K562 (cell line): ENCODE measurements at regions not wholly inside any gene's neighbourhood (a gene's known extent, or its start where the extent isn't known, plus 50 kb on each side); places are given as distances from the start of the nearest gene placed in this dataset.

ENCODE experiments used
- ATAC-seq: fragments of 200-7000 bp; cut with Tn5 transposase; 3 replicates; pipeline ENCODE4 v1.9.1; 2020; ENCODE audit warnings: moderate library complexity
- BruUV-seq: library from RNA; stranded (reverse); fragments of 400-500 nt; replicated peaks from 2 replicates; lab custom pipeline; 2021; lab: Mats Ljungman, UMichigan
- CTCF ChIA-PET: fragments of 300-600 bp; formaldehyde crosslinking; extraction: SDS; loops from one replicate; lab custom pipeline; 2021; ENCODE audit warnings: low intra/inter-chr PET ratio; lab: Yijun Ruan, JAX
- POLR2A ChIA-PET: fragments of 300-600, 350-650 bp; sonication (Branson Sonifier 250); formaldehyde crosslinking; extraction: SDS; loops from one replicate; lab custom pipeline; 2021; ENCODE audit warnings: antibody characterized with exemption, inconsistent platforms; lab: Yijun Ruan, JAX
- DNase-seq, 4 experiments: peaks; one replicate each; pipeline versions ENCODE4 v3.0.0 to v3.0.0-alpha.2; 2011 to 2018; ENCODE audit warnings: low spot score in 3 of 4, mixed read lengths in 3 of 4; ENCODE audit errors: extremely low read depth in 1 of 4
- FAIRE-seq: peaks from 2 replicates; lab custom pipeline; 2011; peaks lifted over from hg19 to GRCh38; lab: Jason Lieb, UNC
- H2AFZ ChIP-seq: 2 replicates; pipeline ENCODE4 v1.6.0; 2011; ENCODE audit warnings: low read depth, low read length, control low read depth, inconsistent platforms
- H3K27ac ChIP-seq: fragments of 200-600 bp; 3 replicates; pipeline ENCODE4 v1.8.0; 2011; ENCODE audit warnings: low read depth, mild to moderate bottlenecking, control low read depth, inconsistent platforms, low read length, moderate library complexity, mixed read lengths; ENCODE audit errors: extremely low read depth
- H3K27me3 ChIP-seq, 2 experiments: fragments of 300-600 bp in 1 of 2; 2 replicates in 1 of 2; 3 replicates in 1 of 2; pipeline versions ENCODE4 v1.6.0 to v1.8.0; 2011; ENCODE audit warnings: inconsistent platforms in 2 of 2, low read length in 2 of 2, mild to moderate bottlenecking in 1 of 2, mixed read lengths in 1 of 2, moderate library complexity in 1 of 2; ENCODE audit not compliant: control insufficient read depth in 2 of 2, insufficient read depth in 2 of 2
- H3K36me3 ChIP-seq: fragments of 300-600 bp; 3 replicates; pipeline ENCODE4 v1.8.0; 2011; ENCODE audit warnings: mild to moderate bottlenecking, low read length, inconsistent platforms; ENCODE audit not compliant: control insufficient read depth, insufficient read depth
- H3K4me1 ChIP-seq, 2 experiments: fragments of 200-600 bp in 1 of 2; replicated peaks in 1 of 2; 2 replicates in 1 of 2; 3 replicates in 1 of 2; pipeline versions ENCODE4 v1.5.1 to v1.8.0; 2011; ENCODE audit warnings: inconsistent platforms in 2 of 2, low read length in 2 of 2, mild to moderate bottlenecking in 1 of 2, mixed read lengths in 1 of 2, moderate library complexity in 1 of 2; ENCODE audit not compliant: control insufficient read depth in 2 of 2, insufficient read depth in 2 of 2
- H3K4me2 ChIP-seq: 2 replicates; pipeline ENCODE4 v1.6.1; 2011; ENCODE audit warnings: low read length, control low read depth, inconsistent platforms, mixed read lengths; ENCODE audit not compliant: insufficient read depth
- H3K4me3 ChIP-seq: fragments of 200-600 bp; sonication (generic), shearing (Covaris generic); 2 replicates; pipeline ENCODE4 v1.5.1; 2016; ENCODE audit warnings: control low read depth, inconsistent platforms
- H3K79me2 ChIP-seq: fragments of 200-600 bp; 3 replicates; pipeline ENCODE4 v1.8.0; 2011; ENCODE audit warnings: low read length, inconsistent platforms; ENCODE audit not compliant: control insufficient read depth, insufficient read depth
- H3K9ac ChIP-seq, 2 experiments: 2 replicates each; pipeline versions ENCODE4 v1.6.0 to v1.6.1; 2011; ENCODE audit warnings: low read depth in 2 of 2, low read length in 2 of 2, control low read depth in 1 of 2, inconsistent platforms in 1 of 2, mild to moderate bottlenecking in 1 of 2, mixed read lengths in 1 of 2; ENCODE audit not compliant: insufficient read depth in 1 of 2
- H3K9me1 ChIP-seq: one replicate; pipeline ENCODE4 v1.6.0; 2011; ENCODE audit warnings: inconsistent platforms, mild to moderate bottlenecking, low read length, moderate library complexity; ENCODE audit not compliant: control insufficient read depth, insufficient read depth
- H3K9me3 ChIP-seq: replicated peaks from 2 replicates; pipeline ENCODE4 v1.5.1; 2011; ENCODE audit warnings: low read depth, low read length, inconsistent platforms; ENCODE audit not compliant: control insufficient read depth, insufficient read depth
- H4K20me1 ChIP-seq: replicated peaks from 2 replicates; pipeline ENCODE4 v1.6.1; 2011; ENCODE audit warnings: low read length, inconsistent platforms, mixed read lengths; ENCODE audit not compliant: control insufficient read depth, insufficient read depth
- CCNT2 ChIP-seq: IDR thresholded peaks from 2 replicates; pipeline ENCODE4 v1.6.1; 2011; ENCODE audit warnings: borderline replicate concordance, low read depth, mild to moderate bottlenecking, moderate library complexity, mixed read lengths, low read length; ENCODE audit not compliant: insufficient read length; ENCODE audit errors: extremely low read depth
- CEBPG ChIP-seq, 3 experiments: fragments of 200-800 bp in 1 of 3; sonication (Bioruptor generic) in 1 of 3; sonication (generic) in 1 of 3; formaldehyde crosslinking in 1 of 3; IDR thresholded peaks in 2 of 3; conservative IDR thresholded peaks in 1 of 3; 2 replicates each; pipeline versions ENCODE4 v1.6.1 to v1.8.0; 2016 to 2022; ENCODE audit warnings: missing compliant biosample characterization in 2 of 3, missing genetic modification characterization in 2 of 3, mild to moderate bottlenecking in 1 of 3, missing genetic modification reagents in 1 of 3
- CHCHD3 ChIP-seq: fragments of 250-450 bp; sonication (Bioruptor Pico); IDR thresholded peaks from 2 replicates; pipeline ENCODE4 v2.1.2; 2022; ENCODE audit warnings: mild to moderate bottlenecking
- KLF1 ChIP-seq: fragments of 450-650 bp; IDR thresholded peaks from 2 replicates; pipeline ENCODE4 v1.6.1; 2016; ENCODE audit warnings: missing genetic modification characterization, missing compliant biosample characterization
- KLF13 ChIP-seq: fragments of 450-650 bp; IDR thresholded peaks from 2 replicates; pipeline ENCODE4 v1.6.1; 2016; ENCODE audit warnings: missing genetic modification characterization, low read depth, mild to moderate bottlenecking, missing compliant biosample characterization, moderate library complexity, borderline replicate concordance
- SRSF1 ChIP-seq: fragments of 200-400 bp; formaldehyde crosslinking; IDR thresholded peaks from 2 replicates; pipeline ENCODE4 v1.6.1; 2017; ENCODE audit warnings: mild to moderate bottlenecking, low read depth, low read length, moderate library complexity
- ZBTB49 ChIP-seq: sonication (generic); formaldehyde crosslinking; IDR thresholded peaks from 2 replicates; pipeline ENCODE4 v1.8.0; 2022; ENCODE audit warnings: missing genetic modification reagents, mild to moderate bottlenecking, borderline replicate concordance
- ZNF133 ChIP-seq: fragments of 250-450 bp; sonication (Bioruptor Pico); IDR thresholded peaks from 2 replicates; pipeline ENCODE4 v1.4.0; 2020; ENCODE audit warnings: mild to moderate bottlenecking
- ZNF311 ChIP-seq: fragments of 250-450 bp; sonication (Bioruptor Pico); IDR thresholded peaks from 2 replicates; pipeline ENCODE4 v1.4.0; 2020; ENCODE audit warnings: mild to moderate bottlenecking, moderate library complexity
- ZNF584 ChIP-seq: fragments of 200-800 bp; sonication (Bioruptor generic); IDR thresholded peaks from 2 replicates; pipeline ENCODE4 v1.6.1; 2016; ENCODE audit warnings: low read depth, mild to moderate bottlenecking, missing genetic modification characterization, missing compliant biosample characterization
- ZNF695 ChIP-seq: fragments of 450-650 bp; formaldehyde crosslinking; IDR thresholded peaks from 2 replicates; pipeline ENCODE4 v1.4.0; 2020; ENCODE audit warnings: mild to moderate bottlenecking, moderate library complexity
- ZNF740 ChIP-seq, 3 experiments: fragments of 200-800 bp in 1 of 3; sonication (Bioruptor generic) in 1 of 3; sonication (generic) in 1 of 3; formaldehyde crosslinking in 1 of 3; IDR thresholded peaks; 2 replicates each; pipeline versions ENCODE4 v1.6.1 to v1.8.0; 2016 to 2022; ENCODE audit warnings: mild to moderate bottlenecking in 2 of 3, missing compliant biosample characterization in 2 of 3, missing genetic modification characterization in 2 of 3, missing genetic modification reagents in 1 of 3
- ZNF830 ChIP-seq: fragments of 250-450 bp; sonication (Bioruptor Pico); IDR thresholded peaks from 2 replicates; pipeline ENCODE4 v1.5.0; 2021; ENCODE audit warnings: mild to moderate bottlenecking
- WGBS: fragments of 100-300 bp; shearing (Covaris generic); methylation state at CpG from one replicate; pipeline ENCODE4 v1.1.6; 2016; ENCODE audit warnings: low coverage, mixed read lengths; ENCODE audit not compliant: insufficient coverage; ENCODE audit errors: missing lambda C conversion rate; 5-methylcytosine and 5-hydroxymethylcytosine counted together
- in situ Hi-C: fragments of 300-500 bp; cut with MboI; formaldehyde crosslinking; loops from 4 replicates; pipeline ENCODE4 v1.15.0; 2018; ENCODE audit warnings: inconsistent platforms, mixed read lengths
- intact Hi-C: fragments of 100-400 bp; cut with micrococcal nuclease; formaldehyde crosslinking; loops from 2 replicates; pipeline ENCODE4 v1.14.2; 2022

- Histone ChIP-seq H3K79me2 (no peaks in the 10 kb centered on the region), H3K9me3 (no peaks in the 10 kb centered on the region), H3K36me3 (no peaks in the 10 kb centered on the region), H3K4me3 (no peak overlapping the region), H3K9me1 (no peaks in the 10 kb centered on the region), H4K20me1 (no peaks in the 10 kb centered on the region), H3K4me1 (no peaks in the 10 kb centered on the region), H3K9ac (no peak overlapping the region), H2AFZ (no peak overlapping the region), H3K27ac (no peak overlapping the region), H3K4me2 (no peak overlapping the region), H3K27me3 (no peaks in the 10 kb centered on the region)
- CTCF ChIA-PET = no interaction called here
- FAIRE-seq (no peak), DNase-seq (no peak), ATAC-seq (no peak)
- 0% methylated on average over 2 of the region's 3 CpGs for WGBS
- intact Hi-C loops (no loop called here), in situ Hi-C loops (no loop called here)
- POLR2A ChIA-PET = no interaction called here
- TF ChIP-seq ZNF584 (CRISPR knock-in tag) (no peak), CHCHD3 (CRISPR knock-in tag) (no peak), ZNF740 (CRISPR knock-in tag; IDR thresholded peaks at IDR 0.05) (no peak), ZNF740 (tag; IDR thresholded peaks at IDR 0.05) (no peak), ZBTB49 (no peak), ZNF830 (CRISPR knock-in tag) (no peak), KLF13 (no peak), ZNF133 (CRISPR knock-in tag) (no peak), ZNF311 (no peak), CCNT2 (no peak), KLF1 (tag) (no peak), ZNF695 (CRISPR knock-in tag) (no peak), CEBPG (CRISPR knock-in tag; IDR thresholded peaks at IDR 0.05) (no peak), CEBPG (tag; conservative IDR thresholded peaks at IDR 0.05 in 1 of 2, IDR thresholded peaks at IDR 0.05 in 1 of 2) (no peak), SRSF1 (no peak)
- BruUV-seq = no TSS peak
Measured at GRCh38 chr14:87852107-87852506, 140.9 kb downstream of the GALC start.
